ENCODE measurements at regions not wholly inside any gene's neighbourhood (a gene's known extent, or its start where the extent isn't known, plus 50 kb on each side); places are given as distances from the start of the nearest gene placed in this dataset.

DNA sequence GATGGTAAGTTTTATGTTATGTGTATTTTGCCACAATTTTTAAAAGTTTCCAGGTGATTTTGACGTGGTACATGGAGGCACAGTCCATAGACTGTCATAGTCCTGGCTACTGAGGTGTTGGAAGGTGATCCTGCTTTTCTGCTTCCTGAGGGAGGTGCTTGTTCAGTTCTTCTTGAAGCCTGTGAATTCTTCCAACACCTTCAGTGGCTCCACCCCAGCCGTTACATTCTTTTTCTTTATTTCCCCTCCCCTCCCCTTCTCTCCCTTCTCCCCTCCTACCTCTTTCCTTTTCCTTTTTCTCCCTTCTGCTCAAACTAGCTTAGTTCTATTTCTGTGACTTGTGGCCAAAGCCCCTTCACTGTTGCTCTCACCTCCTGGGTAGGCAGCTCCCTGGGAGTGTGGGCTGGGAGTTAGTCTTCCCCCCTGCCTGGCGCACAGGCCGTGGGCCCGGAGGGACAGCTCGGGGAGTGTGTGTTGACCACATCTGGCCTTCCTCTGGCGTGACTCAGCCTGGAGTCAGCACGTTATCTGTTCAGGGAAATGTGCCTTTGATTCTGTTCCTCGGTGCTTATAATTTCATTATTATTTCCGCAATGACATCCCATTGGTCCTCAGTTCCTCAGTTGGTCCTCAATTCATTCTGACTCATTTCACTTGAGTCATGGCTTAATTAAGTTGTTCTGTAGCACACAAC, 566.2 kb downstream of the TBC1D22A start:
- Histone ChIP-seq H3K36me3 (no peaks in the 10 kb centered on the region), H3K27ac (no peak overlapping the region), H3K27me3 (no peaks in the 10 kb centered on the region), H3K4me3 (no peak overlapping the region), H3K9me3 (ENCODE audit: low read depth) (no peaks in the 10 kb centered on the region), H3K4me1 (ENCODE audit: low read depth) (no peaks in the 10 kb centered on the region)
- TF ChIP-seq, protein P1, sequence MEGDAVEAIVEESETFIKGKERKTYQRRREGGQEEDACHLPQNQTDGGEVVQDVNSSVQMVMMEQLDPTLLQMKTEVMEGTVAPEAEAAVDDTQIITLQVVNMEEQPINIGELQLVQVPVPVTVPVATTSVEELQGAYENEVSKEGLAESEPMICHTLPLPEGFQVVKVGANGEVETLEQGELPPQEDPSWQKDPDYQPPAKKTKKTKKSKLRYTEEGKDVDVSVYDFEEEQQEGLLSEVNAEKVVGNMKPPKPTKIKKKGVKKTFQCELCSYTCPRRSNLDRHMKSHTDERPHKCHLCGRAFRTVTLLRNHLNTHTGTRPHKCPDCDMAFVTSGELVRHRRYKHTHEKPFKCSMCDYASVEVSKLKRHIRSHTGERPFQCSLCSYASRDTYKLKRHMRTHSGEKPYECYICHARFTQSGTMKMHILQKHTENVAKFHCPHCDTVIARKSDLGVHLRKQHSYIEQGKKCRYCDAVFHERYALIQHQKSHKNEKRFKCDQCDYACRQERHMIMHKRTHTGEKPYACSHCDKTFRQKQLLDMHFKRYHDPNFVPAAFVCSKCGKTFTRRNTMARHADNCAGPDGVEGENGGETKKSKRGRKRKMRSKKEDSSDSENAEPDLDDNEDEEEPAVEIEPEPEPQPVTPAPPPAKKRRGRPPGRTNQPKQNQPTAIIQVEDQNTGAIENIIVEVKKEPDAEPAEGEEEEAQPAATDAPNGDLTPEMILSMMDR (IDR thresholded peaks at IDR 0.05; ENCODE audit: low read depth, low read length), result no peak
- DNase-seq (ENCODE audit: low read depth in 1 of 2, low spot score in 1 of 2), result peak in 1 of 2 donors; percentile 93

DNA sequence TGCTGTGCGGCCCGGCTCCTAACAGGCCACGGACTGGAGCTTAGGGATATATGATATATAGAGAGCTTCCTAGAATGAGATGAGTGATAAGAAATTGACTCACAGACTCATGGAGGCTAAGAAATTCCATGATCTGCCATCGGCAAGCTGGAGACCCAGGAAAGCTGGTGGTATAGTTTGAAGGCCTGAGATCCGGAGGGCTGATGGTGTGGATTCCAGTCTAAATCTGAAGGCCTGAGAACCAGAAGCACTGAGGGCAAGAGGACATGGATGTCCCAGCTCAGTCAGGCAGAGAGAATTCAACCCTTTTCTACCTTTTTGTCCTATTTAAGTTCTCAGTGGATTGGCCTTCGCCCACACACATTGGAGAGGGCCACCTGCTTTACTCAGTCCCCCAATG, 564.8 kb downstream of the TBC1D22A start:
- DNase-seq (ENCODE audit: low read depth in 1 of 2, low spot score in 1 of 2), result no peak
- H3K9me3 ChIP-seq (ENCODE audit: low read depth), result no peaks in the 10 kb centered on the region

DNA sequence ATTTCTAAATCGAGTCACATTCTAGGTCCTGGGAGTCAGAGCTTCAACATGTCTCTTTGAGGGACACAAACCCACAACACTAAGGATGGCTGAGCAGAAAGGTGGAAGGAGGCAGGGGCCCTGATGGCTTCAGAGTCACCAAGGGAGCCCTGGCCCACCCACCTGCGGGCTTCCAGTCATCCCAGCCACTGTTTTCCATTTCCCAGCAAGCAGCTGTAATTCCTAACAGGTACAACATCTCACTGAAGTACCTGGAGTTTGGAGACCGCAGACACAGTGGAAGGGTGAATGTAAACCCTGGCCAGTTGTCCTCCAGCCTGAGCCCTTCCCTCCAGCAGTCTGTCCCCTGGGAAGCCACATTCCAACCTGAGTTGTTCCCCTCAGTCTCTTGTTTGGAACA, 562.8 kb downstream of the TBC1D22A start:
- Histone ChIP-seq H3K4me1 (ENCODE audit: low read depth) (no peaks in the 10 kb centered on the region), H3K27ac (no peak overlapping the region), H3K4me3 (no peak overlapping the region), H3K27me3 (no peaks in the 10 kb centered on the region), H3K9me3 (ENCODE audit: low read depth) (no peaks in the 10 kb centered on the region), H3K36me3 (no peaks in the 10 kb centered on the region)
- TF ChIP-seq, protein P1 (IDR thresholded peaks at IDR 0.05; ENCODE audit: low read depth, low read length), result no peak
- no peak for DNase-seq (ENCODE audit: low read depth in 1 of 2, low spot score in 1 of 2)

More for the DNA sequence above, 564.8 kb downstream of the TBC1D22A start:
- no peaks in the 10 kb centered on the region for H3K36me3 ChIP-seq
- no peak overlapping the region for H3K4me3 ChIP-seq
- no peak overlapping the region for H3K27ac ChIP-seq
- no peaks in the 10 kb centered on the region for H3K4me1 ChIP-seq (ENCODE audit: low read depth)
- TF ChIP-seq, protein P1 (IDR thresholded peaks at IDR 0.05; ENCODE audit: low read depth, low read length), result no peak
- H3K27me3 ChIP-seq, result no peaks in the 10 kb centered on the region

DNA sequence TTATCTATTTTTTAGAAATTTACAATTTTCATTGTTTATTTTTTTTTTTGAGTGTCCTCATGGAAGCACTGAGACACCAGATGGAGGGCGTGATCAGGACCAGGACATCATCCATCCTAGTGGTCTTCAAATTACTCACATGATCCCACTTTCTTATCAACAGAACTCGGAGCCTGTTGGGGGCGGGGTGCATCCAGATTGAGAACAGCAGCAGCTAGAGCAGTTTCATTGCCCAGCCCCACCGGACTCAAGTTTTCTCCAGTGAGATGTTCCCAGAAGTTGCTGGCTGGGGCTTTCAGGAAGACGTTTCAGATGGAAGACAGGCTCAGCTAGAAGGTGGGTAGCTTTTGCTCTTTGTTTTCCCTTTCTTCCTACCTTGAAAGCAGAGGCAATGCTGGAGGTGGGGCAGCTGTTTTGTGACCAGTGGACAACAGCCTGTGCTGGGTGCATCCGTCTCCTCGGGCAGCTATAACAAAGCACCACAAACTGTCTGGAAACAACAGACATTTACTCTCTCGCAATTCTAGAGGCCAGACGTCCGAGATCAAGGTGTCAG, 562.1 kb downstream of the TBC1D22A start:
- TF ChIP-seq, protein P1 (IDR thresholded peaks at IDR 0.05; ENCODE audit: low read depth, low read length), result no peak
- no peaks in the 10 kb centered on the region for H3K9me3 ChIP-seq (ENCODE audit: low read depth)
- no peaks in the 10 kb centered on the region for H3K27me3 ChIP-seq
- H3K4me1 ChIP-seq (ENCODE audit: low read depth), result no peaks in the 10 kb centered on the region
- H3K4me3 ChIP-seq, result no peak overlapping the region
- H3K36me3 ChIP-seq, result no peaks in the 10 kb centered on the region
- no peak for DNase-seq (ENCODE audit: low read depth in 1 of 2, low spot score in 1 of 2)
- no peak overlapping the region for H3K27ac ChIP-seq

DNA sequence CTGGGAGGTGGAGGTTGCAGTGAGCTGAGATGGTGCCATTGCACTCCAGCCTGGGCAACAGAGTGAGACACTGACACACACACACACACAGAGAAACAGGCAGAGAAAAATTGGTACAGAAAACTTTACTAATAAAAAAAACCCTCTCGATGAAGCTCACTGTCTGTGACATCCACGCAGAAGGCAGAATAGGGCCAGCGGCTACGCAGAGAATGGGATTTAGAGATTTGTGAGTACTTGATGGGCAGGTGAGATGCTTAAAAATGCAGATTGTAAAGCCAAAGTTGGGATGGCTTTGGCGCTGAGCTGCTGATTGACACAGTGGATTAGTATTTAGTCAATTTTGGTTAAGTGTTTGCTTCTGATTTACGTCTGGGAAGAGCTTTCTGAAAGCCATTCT, 561.1 kb downstream of the TBC1D22A start:
- Histone ChIP-seq H3K36me3 (no peaks in the 10 kb centered on the region), H3K9me3 (ENCODE audit: low read depth) (no peaks in the 10 kb centered on the region), H3K4me1 (ENCODE audit: low read depth) (no peaks in the 10 kb centered on the region), H3K27me3 (no peaks in the 10 kb centered on the region), H3K27ac (no peak overlapping the region), H3K4me3 (no peak overlapping the region)
- no peak for DNase-seq (ENCODE audit: low read depth in 1 of 2, low spot score in 1 of 2)
- TF ChIP-seq, protein P1 (IDR thresholded peaks at IDR 0.05; ENCODE audit: low read depth, low read length), result no peak
